Panc1 (cell line): ENCODE measurements at regions not wholly inside any gene's neighbourhood (a gene's known extent, or its start where the extent isn't known, plus 50 kb on each side); places are given as distances from the start of the nearest gene placed in this dataset.

ENCODE experiments used
- ATAC-seq: fragments of 200-7000 bp; cut with Tn5 transposase; 2 replicates; pipeline ENCODE4 v1.9.1; 2020; ENCODE audit warnings: mild to moderate bottlenecking, moderate library complexity
- BruUV-seq: library from RNA; stranded (reverse); fragments of 400-500 nt; replicated peaks from 2 replicates; lab custom pipeline; 2021; lab: Mats Ljungman, UMichigan
- CTCF ChIA-PET: fragments of 300-600 bp; sonication (Branson Sonifier 250); formaldehyde crosslinking; loops from one replicate; lab custom pipeline; 2022; ENCODE audit warnings: antibody characterized with exemption; lab: Charles Lee
- POLR2A ChIA-PET: fragments of 300-600 bp; sonication (Branson Sonifier 250); formaldehyde crosslinking; loops from one replicate; lab custom pipeline; 2022; ENCODE audit warnings: antibody characterized with exemption; lab: Charles Lee
- DNase-seq: peaks from one replicate; pipeline ENCODE4 v3.0.0-alpha.2; 2010; ENCODE audit warnings: low read depth, low spot score
- H3K27ac ChIP-seq: 2 replicates; pipeline ENCODE4 v1.5.1; 2011; ENCODE audit warnings: mild to moderate bottlenecking, low read length, inconsistent platforms
- H3K27me3 ChIP-seq: fragments of 200-500 bp; sonication (Bioruptor generic); 2 replicates; pipeline ENCODE4 v1.6.0; 2014; ENCODE audit warnings: low read length, inconsistent platforms; ENCODE audit not compliant: control insufficient read depth, insufficient read depth
- H3K36me3 ChIP-seq: fragments of 200-500 bp; sonication (Bioruptor generic); 2 replicates; pipeline ENCODE4 v1.5.1; 2014; ENCODE audit warnings: inconsistent platforms, mild to moderate bottlenecking, low read length, moderate library complexity; ENCODE audit not compliant: control insufficient read depth, insufficient read depth
- H3K4me1 ChIP-seq: 2 replicates; pipeline ENCODE4 v1.5.1; 2011; ENCODE audit warnings: inconsistent platforms, mild to moderate bottlenecking, low read length, moderate library complexity; ENCODE audit not compliant: control insufficient read depth, insufficient read depth
- H3K4me3 ChIP-seq, 2 experiments: 2 replicates each; pipeline ENCODE4 v1.5.1; 2011 to 2012; ENCODE audit warnings: low read depth in 2 of 2, low read length in 2 of 2, mild to moderate bottlenecking in 2 of 2, inconsistent platforms in 1 of 2, moderate library complexity in 1 of 2
- H3K9me3 ChIP-seq: fragments of 200-500 bp; sonication (Bioruptor generic); 2 replicates; pipeline ENCODE4 v1.5.1; 2014; ENCODE audit warnings: low read depth, mild to moderate bottlenecking, inconsistent platforms, low read length, moderate library complexity; ENCODE audit not compliant: control insufficient read depth, insufficient read depth
- CTCF ChIP-seq: fragments of 450-650 bp; IDR thresholded peaks from 2 replicates; pipeline ENCODE4 v1.5.1; 2017; ENCODE audit warnings: mild to moderate bottlenecking
- POLR2AphosphoS5 ChIP-seq: IDR thresholded peaks from 2 replicates; pipeline ENCODE4 v1.6.1; 2012; ENCODE audit warnings: mild to moderate bottlenecking, low read depth, low read length, moderate library complexity
- SIN3A ChIP-seq: IDR thresholded peaks from 2 replicates; pipeline ENCODE4 v1.6.1; 2012; ENCODE audit warnings: low read depth, mild to moderate bottlenecking, low read length, moderate library complexity, borderline replicate concordance; ENCODE audit not compliant: insufficient read depth
- TCF7L2 ChIP-seq: IDR thresholded peaks from 2 replicates; pipeline ENCODE4 v1.6.1; 2011; ENCODE audit warnings: mild to moderate bottlenecking, low read depth, low read length, inconsistent platforms
- in situ Hi-C: cut with HindIII; loops from 2 replicates; pipeline ENCODE4 v1.10.0; 2016; ENCODE audit warnings: low sequenced_read_pairs, low pct_unique_long_range_greater_than_20kb
- intact Hi-C: fragments of 100-400 bp; cut with micrococcal nuclease; formaldehyde crosslinking; loops from one replicate; pipeline ENCODE4 v1.10.0; 2022; ENCODE audit not compliant: unreplicated experiment
- TF ChIP-seq, protein P1 (sequence below), 2 experiments: IDR thresholded peaks; 2 replicates each; pipeline ENCODE4 v1.6.1; 2011 to 2012; ENCODE audit warnings: low read depth in 2 of 2, control low read depth in 1 of 2, low read length in 1 of 2, mild to moderate bottlenecking in 1 of 2, moderate library complexity in 1 of 2; ENCODE audit not compliant: insufficient read depth in 1 of 2

DNA sequence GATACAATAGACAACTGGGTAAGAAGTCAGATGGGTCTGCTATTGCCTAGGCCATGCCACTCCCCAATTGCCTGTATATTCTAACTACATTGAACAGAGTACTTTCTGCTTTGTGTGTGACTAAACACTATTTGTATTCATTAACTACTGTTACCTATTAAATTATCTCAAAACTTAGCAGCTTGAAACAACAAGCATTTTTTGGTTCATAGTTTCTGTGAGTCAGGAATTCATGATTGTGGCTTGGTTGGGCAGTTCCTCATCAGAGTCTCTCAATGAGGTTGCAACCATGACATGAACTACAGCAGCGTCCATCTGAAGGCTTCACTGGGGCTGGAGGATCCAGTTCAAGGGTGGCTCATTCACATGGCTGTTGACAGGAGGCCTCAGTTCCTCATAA lies 205.7 kb downstream of the EN1 start:
- no peak for ATAC-seq
- POLR2A ChIA-PET = no interaction called here
- Histone ChIP-seq H3K36me3 (no peaks in the 10 kb centered on the region), H3K4me1 (no peaks in the 10 kb centered on the region), H3K4me3 (no peak overlapping the region), H3K9me3 (no peaks in the 10 kb centered on the region), H3K27me3 (no peaks in the 10 kb centered on the region), H3K27ac (no peak overlapping the region)
- in situ Hi-C loops (no loop called here), intact Hi-C loops (no loop called here)
- no peak for DNase-seq
- BruUV-seq = no TSS peak
- TF ChIP-seq SIN3A (no peak), POLR2AphosphoS5 (no peak), CTCF (no peak), TCF7L2 (no peak)
- TF ChIP-seq, protein P1, sequence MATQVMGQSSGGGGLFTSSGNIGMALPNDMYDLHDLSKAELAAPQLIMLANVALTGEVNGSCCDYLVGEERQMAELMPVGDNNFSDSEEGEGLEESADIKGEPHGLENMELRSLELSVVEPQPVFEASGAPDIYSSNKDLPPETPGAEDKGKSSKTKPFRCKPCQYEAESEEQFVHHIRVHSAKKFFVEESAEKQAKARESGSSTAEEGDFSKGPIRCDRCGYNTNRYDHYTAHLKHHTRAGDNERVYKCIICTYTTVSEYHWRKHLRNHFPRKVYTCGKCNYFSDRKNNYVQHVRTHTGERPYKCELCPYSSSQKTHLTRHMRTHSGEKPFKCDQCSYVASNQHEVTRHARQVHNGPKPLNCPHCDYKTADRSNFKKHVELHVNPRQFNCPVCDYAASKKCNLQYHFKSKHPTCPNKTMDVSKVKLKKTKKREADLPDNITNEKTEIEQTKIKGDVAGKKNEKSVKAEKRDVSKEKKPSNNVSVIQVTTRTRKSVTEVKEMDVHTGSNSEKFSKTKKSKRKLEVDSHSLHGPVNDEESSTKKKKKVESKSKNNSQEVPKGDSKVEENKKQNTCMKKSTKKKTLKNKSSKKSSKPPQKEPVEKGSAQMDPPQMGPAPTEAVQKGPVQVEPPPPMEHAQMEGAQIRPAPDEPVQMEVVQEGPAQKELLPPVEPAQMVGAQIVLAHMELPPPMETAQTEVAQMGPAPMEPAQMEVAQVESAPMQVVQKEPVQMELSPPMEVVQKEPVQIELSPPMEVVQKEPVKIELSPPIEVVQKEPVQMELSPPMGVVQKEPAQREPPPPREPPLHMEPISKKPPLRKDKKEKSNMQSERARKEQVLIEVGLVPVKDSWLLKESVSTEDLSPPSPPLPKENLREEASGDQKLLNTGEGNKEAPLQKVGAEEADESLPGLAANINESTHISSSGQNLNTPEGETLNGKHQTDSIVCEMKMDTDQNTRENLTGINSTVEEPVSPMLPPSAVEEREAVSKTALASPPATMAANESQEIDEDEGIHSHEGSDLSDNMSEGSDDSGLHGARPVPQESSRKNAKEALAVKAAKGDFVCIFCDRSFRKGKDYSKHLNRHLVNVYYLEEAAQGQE (IDR thresholded peaks at IDR 0.05; ENCODE audit: insufficient read depth in 1 of 2, low read depth in 2 of 2, low read length in 1 of 2) = no peak
- CTCF ChIA-PET = no interaction called here

DNA sequence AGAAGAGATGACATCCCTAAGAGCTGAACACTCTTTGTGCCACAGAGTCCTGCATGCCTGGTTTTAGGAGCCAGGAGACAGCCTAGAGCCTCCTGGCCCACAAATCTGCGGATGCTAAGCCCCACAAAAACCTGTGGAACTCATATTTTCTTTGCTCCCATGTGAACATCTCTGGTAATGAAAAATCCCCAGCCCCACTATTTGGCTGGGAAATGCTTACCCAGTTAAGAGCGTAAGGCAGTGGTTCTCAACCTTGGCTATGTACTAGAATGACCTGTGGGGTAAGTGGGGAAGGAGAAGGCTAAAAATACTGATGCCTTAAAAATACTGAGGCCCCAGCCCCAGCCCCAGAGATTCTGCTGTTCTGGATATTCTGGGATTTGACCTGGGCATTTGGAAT lies 208.1 kb downstream of the EN1 start:
- ChIA-PET POLR2A (no interaction called here), CTCF (no interaction called here)
- DNase-seq (no peak), ATAC-seq (no peak)
- Histone ChIP-seq H3K4me1 (no peaks in the 10 kb centered on the region), H3K27ac (no peak overlapping the region), H3K36me3 (no peaks in the 10 kb centered on the region), H3K9me3 (no peaks in the 10 kb centered on the region), H3K4me3 (no peak overlapping the region), H3K27me3 (no peaks in the 10 kb centered on the region)
- no peak for TF ChIP-seq POLR2AphosphoS5
- TF ChIP-seq CTCF = no peak
- TF ChIP-seq SIN3A = no peak
- no peak for TF ChIP-seq TCF7L2
- TF ChIP-seq, protein P1 (IDR thresholded peaks at IDR 0.05; ENCODE audit: insufficient read depth in 1 of 2, low read depth in 2 of 2, low read length in 1 of 2) = no peak
- intact Hi-C loops (no loop called here), in situ Hi-C loops (no loop called here)
- BruUV-seq = no TSS peak
